GM23338 (cell line): ENCODE measurements at regions not wholly inside any gene's neighbourhood (a gene's known extent, or its start where the extent isn't known, plus 50 kb on each side); places are given as distances from the start of the nearest gene placed in this dataset.

Source experiments
- ATAC-seq: fragments of 200-7000 bp; cut with Tn5 transposase; 3 replicates; pipeline ENCODE4 v1.9.1; 2020
- DNase-seq: peaks from one replicate; pipeline ENCODE4 v3.0.0-alpha.2; 2015; ENCODE audit warnings: low spot score
- H2AFZ ChIP-seq: fragments of 200-600 bp; sonication (generic); 2 replicates; pipeline ENCODE4 v1.8.0; 2016; ENCODE audit warnings: antibody characterized with exemption, mild to moderate bottlenecking, moderate library complexity
- H3F3A ChIP-seq: fragments of 200-600 bp; sonication (generic); replicated peaks from 2 replicates; pipeline ENCODE4 v1.8.0; 2017; ENCODE audit warnings: antibody characterized with exemption, mixed run types, low read depth
- H3K27ac ChIP-seq: fragments of 200-600 bp; sonication (generic); 2 replicates; pipeline ENCODE4 v1.6.1; 2016; ENCODE audit warnings: low read depth
- H3K27me3 ChIP-seq: fragments of 200-600 bp; sonication (generic); 2 replicates; pipeline ENCODE4 v1.8.0; 2016; ENCODE audit warnings: mild to moderate bottlenecking, mixed run types, moderate library complexity; ENCODE audit not compliant: insufficient read depth
- H3K36me3 ChIP-seq: fragments of 200-600 bp; sonication (generic); 2 replicates; pipeline ENCODE4 v1.8.0; 2016; ENCODE audit warnings: mild to moderate bottlenecking; ENCODE audit not compliant: insufficient read depth
- H3K4me1 ChIP-seq: fragments of 200-600 bp; sonication (generic); 2 replicates; pipeline ENCODE4 v1.8.0; 2016; ENCODE audit warnings: mild to moderate bottlenecking, moderate library complexity; ENCODE audit not compliant: insufficient read depth
- H3K4me2 ChIP-seq: fragments of 200-600 bp; sonication (generic); 2 replicates; pipeline ENCODE4 v1.7.1; 2017; ENCODE audit warnings: mixed run types
- H3K4me3 ChIP-seq: fragments of 200-600 bp; sonication (generic); 2 replicates; pipeline ENCODE4 v1.6.1; 2016; ENCODE audit warnings: mixed run types
- H3K79me2 ChIP-seq: fragments of 200-600 bp; sonication (generic); replicated peaks from 2 replicates; pipeline ENCODE4 v1.8.0; 2017; ENCODE audit warnings: mild to moderate bottlenecking; ENCODE audit not compliant: insufficient read depth
- H3K9me2 ChIP-seq: fragments of 200-600 bp; sonication (generic); 2 replicates; pipeline ENCODE4 v1.8.0; 2017; ENCODE audit not compliant: insufficient read depth
- H4K20me1 ChIP-seq: fragments of 200-600 bp; sonication (generic); replicated peaks from 2 replicates; pipeline ENCODE4 v1.8.0; 2017; ENCODE audit warnings: mild to moderate bottlenecking; ENCODE audit not compliant: insufficient read depth
- H3K27ac Mint-ChIP-seq: 2 replicates; pipeline ENCODE4 v1.8.0; 2020; ENCODE audit warnings: inconsistent platforms, mild to moderate bottlenecking, moderate library complexity, mixed read lengths
- H3K27me3 Mint-ChIP-seq: 3 replicates; pipeline ENCODE4 v1.8.0; 2022; ENCODE audit warnings: low read depth, mild to moderate bottlenecking, moderate library complexity, mixed read lengths, inconsistent platforms; ENCODE audit not compliant: insufficient read depth, poor library complexity
- H3K36me3 Mint-ChIP-seq: 3 replicates; pipeline ENCODE4 v1.8.0; 2021; ENCODE audit warnings: low read depth, mild to moderate bottlenecking, inconsistent platforms, moderate library complexity, mixed read lengths
- H3K4me1 Mint-ChIP-seq: 3 replicates; pipeline ENCODE4 v1.8.0; 2020; ENCODE audit warnings: mild to moderate bottlenecking, inconsistent platforms, mixed read lengths
- H3K4me3 Mint-ChIP-seq: 3 replicates; pipeline ENCODE4 v1.8.0; 2021; ENCODE audit warnings: moderate library complexity, mild to moderate bottlenecking, inconsistent platforms, mixed read lengths
- H3K9me3 Mint-ChIP-seq: 3 replicates; pipeline ENCODE4 v1.8.0; 2020; ENCODE audit warnings: moderate library complexity, mild to moderate bottlenecking, inconsistent platforms, mixed read lengths
- CREB1 ChIP-seq: fragments of 250-450 bp; sonication (Bioruptor Pico); IDR thresholded peaks from 2 replicates; pipeline ENCODE4 v1.5.0; 2020; ENCODE audit warnings: low read depth, mild to moderate bottlenecking, moderate library complexity
- JUNB ChIP-seq: IDR thresholded peaks from one replicate; pipeline ENCODE4 v1.6.1; 2016; ENCODE audit warnings: antibody characterized with exemption; ENCODE audit not compliant: unreplicated experiment
- POLR2AphosphoS5 ChIP-seq: IDR thresholded peaks from 2 replicates; pipeline ENCODE4 v1.6.1; 2016; ENCODE audit warnings: antibody characterized with exemption, low read depth
- STAT1 ChIP-seq: IDR thresholded peaks from one replicate; pipeline ENCODE4 v1.6.1; 2016; ENCODE audit warnings: antibody characterized with exemption; ENCODE audit not compliant: unreplicated experiment
- ZNF114 ChIP-seq: fragments of 250-450 bp; sonication (Bioruptor Pico); IDR thresholded peaks from 2 replicates; pipeline ENCODE4 v1.5.0; 2020; ENCODE audit warnings: mild to moderate bottlenecking, moderate library complexity
- ZNF331 ChIP-seq: fragments of 250-450 bp; sonication (Bioruptor Pico); IDR thresholded peaks from 2 replicates; pipeline ENCODE4 v1.5.0; 2020; ENCODE audit warnings: low read depth, mild to moderate bottlenecking, moderate library complexity
- ZNF462 ChIP-seq: fragments of 250-450 bp; sonication (Bioruptor Pico); IDR thresholded peaks from 2 replicates; pipeline ENCODE4 v1.5.0; 2020; ENCODE audit warnings: mild to moderate bottlenecking, moderate library complexity

- no peak for TF ChIP-seq ZNF462 (CRISPR knock-in tag)
- TF ChIP-seq ZNF331 (CRISPR knock-in tag) = no peak
- TF ChIP-seq STAT1 = no peak
- TF ChIP-seq POLR2AphosphoS5 = no peak
- no peak for TF ChIP-seq ZNF114 (CRISPR knock-in tag)
- TF ChIP-seq CREB1 (CRISPR knock-in tag) = no peak
Measured at GRCh38 chr11:45743556-45744468, 61.1 kb upstream of the SLC35C1 start (continued).

GRCh38 chr11:45741582-45741981 lies 63.4 kb upstream of the SLC35C1 start:
- Histone ChIP-seq H2AFZ (no peak overlapping the region), H3F3A (no peaks in the 10 kb centered on the region), H3K27ac (no peak overlapping the region), H3K4me3 (no peak overlapping the region), H3K4me1 (peaks cover 6% of the 10 kb centered on the region), H4K20me1 (no peaks in the 10 kb centered on the region), H3K9me2 (peaks cover 4% of the 10 kb centered on the region; the same call in 1 of the 2 replicates), H3K36me3 (no peaks in the 10 kb centered on the region), H3K27me3 (no peaks in the 10 kb centered on the region), H3K79me2 (no peaks in the 10 kb centered on the region), H3K4me2 (no peak overlapping the region)
- DNase-seq (no peak), ATAC-seq (no peak)
- Mint-ChIP-seq H3K27ac (no peak overlapping the region), H3K36me3 (peaks cover 8% of the 10 kb centered on the region; the same call in 2 of the 3 replicates), H3K4me3 (no peak overlapping the region), H3K9me3 (peaks cover 12% of the 10 kb centered on the region), H3K27me3 (peaks cover 4% of the 10 kb centered on the region), H3K4me1 (peaks cover 17% of the 10 kb centered on the region)
- no peak for TF ChIP-seq JUNB
